MM.1S (cell line): ENCODE measurements at regions not wholly inside any gene's neighbourhood (a gene's known extent, or its start where the extent isn't known, plus 50 kb on each side); places are given as distances from the start of the nearest gene placed in this dataset.

Source experiments
- CTCF ChIP-seq: fragments of 300-600 bp; sonication (generic); IDR thresholded peaks from 2 replicates; pipeline ENCODE4 v1.5.1; 2016; ENCODE audit warnings: antibody characterized with exemption, low read length, mixed read lengths
- EZH2phosphoT487 ChIP-seq: fragments of 300-600 bp; sonication (generic); IDR thresholded peaks from 2 replicates; pipeline ENCODE4 v1.6.1; 2018; ENCODE audit warnings: antibody characterized with exemption, low read length

- TF ChIP-seq CTCF (no peak), EZH2phosphoT487 (no peak)
Observed at GRCh38 chr14:89030921-89031320, 206.5 kb downstream of the TTC8 start.
